ENCODE measurements at regions not wholly inside any gene's neighbourhood (a gene's known extent, or its start where the extent isn't known, plus 50 kb on each side); places are given as distances from the start of the nearest gene placed in this dataset.

DNA sequence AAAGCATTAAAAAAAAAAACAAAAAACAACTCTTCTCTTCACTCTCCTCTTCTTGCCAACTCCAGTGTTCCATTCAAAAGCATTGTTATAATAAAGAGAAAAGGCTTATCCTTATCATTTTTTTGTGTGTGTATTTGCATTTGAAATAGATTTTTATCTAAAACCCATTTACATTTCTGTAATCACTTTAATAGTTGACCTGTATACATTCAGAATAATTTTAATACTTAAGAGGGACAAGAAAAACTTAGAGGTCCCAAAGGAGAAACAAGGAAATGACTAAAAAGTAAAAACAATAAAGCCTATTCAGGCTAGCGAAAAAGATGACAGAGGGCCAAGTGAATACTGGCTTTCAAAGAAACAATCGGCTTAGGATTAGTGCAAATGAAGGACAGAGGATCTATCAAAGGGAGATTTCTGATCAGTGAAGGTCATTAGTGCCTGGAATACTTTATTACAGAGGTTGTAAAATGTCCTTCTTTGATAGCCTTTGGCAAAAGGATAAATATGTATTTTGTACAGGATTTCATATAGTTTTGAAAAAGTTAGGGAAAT is 808.3 kb downstream of the RPA4 start:
- no peaks in the 10 kb centered on the region for H3K9me3 ChIP-seq (ENCODE audit: control insufficient read depth, insufficient read depth, low read length)
- no peak overlapping the region for H2AK5ac ChIP-seq (ENCODE audit: low read depth, low read length)
- H3K36me3 ChIP-seq (ENCODE audit: control insufficient read depth, insufficient read depth, low read length), result no peaks in the 10 kb centered on the region
- 70% methylated on average over 2 of the region's 2 CpGs; no CpG with 5 or more reads in 1 of the 2 experiments for WGBS, 2 experiments (ENCODE audit: extremely low coverage in 2 of 2, insufficient read length in 1 of 2)
- H2BK5ac ChIP-seq (ENCODE audit: low read depth, low read length, poor library complexity, severe bottlenecking), result no peak overlapping the region
- in situ Hi-C loops (cut with MboI; ENCODE audit: low sequenced_read_pairs), result loop anchor here (25.0 kb wide), 1 partner anchor 930 kb away; no protein-coding TSS in a partner anchor
- H4K91ac ChIP-seq (ENCODE audit: insufficient read depth, low read depth, low read length), result no peak overlapping the region
- no peak overlapping the region for H4K5ac ChIP-seq (ENCODE audit: low read depth, low read length)
- H3K27ac ChIP-seq (ENCODE audit: insufficient read depth, low read length), result no peak overlapping the region
- no peak overlapping the region for H3K14ac ChIP-seq (replicated peaks; ENCODE audit: low read depth, low read length)
- H3K79me1 ChIP-seq (ENCODE audit: low read depth in 1 of 2, low read length in 2 of 2), result no peaks in the 10 kb centered on the region
- H2BK120ac ChIP-seq (ENCODE audit: low read depth, low read length), result no peak overlapping the region
- POLR2A ChIA-PET (ENCODE audit: unreplicated experiment), result no interaction called here
- H2AFZ ChIP-seq (replicated peaks; ENCODE audit: low read length, poor library complexity), result no peak overlapping the region
- H3K4me2 ChIP-seq (ENCODE audit: low read depth, low read length), result no peak overlapping the region
- no peak overlapping the region for H3K18ac ChIP-seq (ENCODE audit: low read depth, low read length)
- no peak overlapping the region for H3K9ac ChIP-seq (ENCODE audit: low read depth, low read length)
- H2BK20ac ChIP-seq (ENCODE audit: low read depth, low read length), result no peak overlapping the region
- H3K4me1 ChIP-seq (ENCODE audit: control insufficient read depth, insufficient read depth, low read length), result no peaks in the 10 kb centered on the region
- no peak overlapping the region for H3K4me3 ChIP-seq (ENCODE audit: insufficient read depth, low read depth, low read length)
- ATAC-seq (ENCODE audit: low read depth), result no peak
- no peak overlapping the region for H3K56ac ChIP-seq (ENCODE audit: extremely low read depth, insufficient read depth, low read length)
- TF ChIP-seq, protein P1, sequence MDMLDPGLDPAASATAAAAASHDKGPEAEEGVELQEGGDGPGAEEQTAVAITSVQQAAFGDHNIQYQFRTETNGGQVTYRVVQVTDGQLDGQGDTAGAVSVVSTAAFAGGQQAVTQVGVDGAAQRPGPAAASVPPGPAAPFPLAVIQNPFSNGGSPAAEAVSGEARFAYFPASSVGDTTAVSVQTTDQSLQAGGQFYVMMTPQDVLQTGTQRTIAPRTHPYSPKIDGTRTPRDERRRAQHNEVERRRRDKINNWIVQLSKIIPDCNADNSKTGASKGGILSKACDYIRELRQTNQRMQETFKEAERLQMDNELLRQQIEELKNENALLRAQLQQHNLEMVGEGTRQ (IDR thresholded peaks at IDR 0.05; ENCODE audit: low read depth, low read length), result no peak
- TF ChIP-seq RCOR1 (IDR thresholded peaks at IDR 0.05; ENCODE audit: insufficient replicate concordance, low read length) (no peak), CEBPB (IDR thresholded peaks at IDR 0.05; ENCODE audit: low read depth, low read length) (no peak), FOS (IDR thresholded peaks at IDR 0.05; ENCODE audit: low read depth, low read length) (no peak), CHD1 (IDR thresholded peaks at IDR 0.05; ENCODE audit: low read depth, low read length) (no peak), POLR2A (IDR thresholded peaks at IDR 0.05; ENCODE audit: low read depth, low read length) (no peak), ELK1 (IDR thresholded peaks at IDR 0.05; ENCODE audit: borderline replicate concordance, low read depth, low read length) (no peak), MAZ (IDR thresholded peaks at IDR 0.05; ENCODE audit: borderline replicate concordance, low read depth, low read length) (no peak), SMC3 (IDR thresholded peaks at IDR 0.05; ENCODE audit: low read depth, low read length) (no peak), NFE2L2 (IDR thresholded peaks at IDR 0.05; ENCODE audit: low read depth, low read length) (no peak), MAFK (IDR thresholded peaks at IDR 0.05; ENCODE audit: low read depth, low read length) (no peak), RFX5 (IDR thresholded peaks at IDR 0.05; ENCODE audit: low read depth, low read length) (no peak)
- TF ChIP-seq, protein P2, sequence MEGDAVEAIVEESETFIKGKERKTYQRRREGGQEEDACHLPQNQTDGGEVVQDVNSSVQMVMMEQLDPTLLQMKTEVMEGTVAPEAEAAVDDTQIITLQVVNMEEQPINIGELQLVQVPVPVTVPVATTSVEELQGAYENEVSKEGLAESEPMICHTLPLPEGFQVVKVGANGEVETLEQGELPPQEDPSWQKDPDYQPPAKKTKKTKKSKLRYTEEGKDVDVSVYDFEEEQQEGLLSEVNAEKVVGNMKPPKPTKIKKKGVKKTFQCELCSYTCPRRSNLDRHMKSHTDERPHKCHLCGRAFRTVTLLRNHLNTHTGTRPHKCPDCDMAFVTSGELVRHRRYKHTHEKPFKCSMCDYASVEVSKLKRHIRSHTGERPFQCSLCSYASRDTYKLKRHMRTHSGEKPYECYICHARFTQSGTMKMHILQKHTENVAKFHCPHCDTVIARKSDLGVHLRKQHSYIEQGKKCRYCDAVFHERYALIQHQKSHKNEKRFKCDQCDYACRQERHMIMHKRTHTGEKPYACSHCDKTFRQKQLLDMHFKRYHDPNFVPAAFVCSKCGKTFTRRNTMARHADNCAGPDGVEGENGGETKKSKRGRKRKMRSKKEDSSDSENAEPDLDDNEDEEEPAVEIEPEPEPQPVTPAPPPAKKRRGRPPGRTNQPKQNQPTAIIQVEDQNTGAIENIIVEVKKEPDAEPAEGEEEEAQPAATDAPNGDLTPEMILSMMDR (conservative IDR thresholded peaks at IDR 0.05; ENCODE audit: low read depth, low read length), result no peak
- CTCF ChIA-PET, result no interaction called here
- no peaks in the 10 kb centered on the region for H3K9me1 ChIP-seq (ENCODE audit: insufficient read depth, low read length)
- H3K23ac ChIP-seq (ENCODE audit: low read depth, low read length), result no peak overlapping the region
- no TSS peak for BruUV-seq (replicated peaks)
- no peak overlapping the region for H2BK15ac ChIP-seq (ENCODE audit: low read depth, low read length)
- intact Hi-C loops (cut with micrococcal nuclease), result no loop called here
- no peaks in the 10 kb centered on the region for H4K20me1 ChIP-seq (ENCODE audit: insufficient read depth, low read length)
- no peak overlapping the region for H4K8ac ChIP-seq (ENCODE audit: low read depth in 2 of 2, low read length in 2 of 2)
- H3K4ac ChIP-seq (ENCODE audit: low read depth, low read length), result no peak overlapping the region
- no peak overlapping the region for H2AK9ac ChIP-seq (replicated peaks; ENCODE audit: low read depth, low read length, poor library complexity)
- no peak for DNase-seq
- dilution Hi-C loops (cut with HindIII; ENCODE audit: low sequenced_read_pairs, unreplicated experiment), result no loop called here
- H3K27me3 ChIP-seq (ENCODE audit: control insufficient read depth, insufficient read depth, low read length), result peaks cover 2% of the 10 kb centered on the region
